K562 (cell line): ENCODE measurements at regions not wholly inside any gene's neighbourhood (a gene's known extent, or its start where the extent isn't known, plus 50 kb on each side); places are given as distances from the start of the nearest gene placed in this dataset.

ENCODE experiments used
- ATAC-seq: fragments of 200-7000 bp; cut with Tn5 transposase; 3 replicates; pipeline ENCODE4 v1.9.1; 2020; ENCODE audit warnings: moderate library complexity
- BruUV-seq: library from RNA; stranded (reverse); fragments of 400-500 nt; replicated peaks from 2 replicates; lab custom pipeline; 2021; lab: Mats Ljungman, UMichigan
- CTCF ChIA-PET: fragments of 300-600 bp; formaldehyde crosslinking; extraction: SDS; loops from one replicate; lab custom pipeline; 2021; ENCODE audit warnings: low intra/inter-chr PET ratio; lab: Yijun Ruan, JAX
- POLR2A ChIA-PET: fragments of 300-600, 350-650 bp; sonication (Branson Sonifier 250); formaldehyde crosslinking; extraction: SDS; loops from one replicate; lab custom pipeline; 2021; ENCODE audit warnings: antibody characterized with exemption, inconsistent platforms; lab: Yijun Ruan, JAX
- DNase-seq, 4 experiments: peaks; one replicate each; pipeline versions ENCODE4 v3.0.0 to v3.0.0-alpha.2; 2011 to 2018; ENCODE audit warnings: low spot score in 3 of 4, mixed read lengths in 3 of 4; ENCODE audit errors: extremely low read depth in 1 of 4
- FAIRE-seq: peaks from 2 replicates; lab custom pipeline; 2011; peaks lifted over from hg19 to GRCh38; lab: Jason Lieb, UNC
- H2AFZ ChIP-seq: 2 replicates; pipeline ENCODE4 v1.6.0; 2011; ENCODE audit warnings: low read depth, low read length, control low read depth, inconsistent platforms
- H3K27ac ChIP-seq: fragments of 200-600 bp; 3 replicates; pipeline ENCODE4 v1.8.0; 2011; ENCODE audit warnings: low read depth, mild to moderate bottlenecking, control low read depth, inconsistent platforms, low read length, moderate library complexity, mixed read lengths; ENCODE audit errors: extremely low read depth
- H3K27me3 ChIP-seq, 2 experiments: fragments of 300-600 bp in 1 of 2; 2 replicates in 1 of 2; 3 replicates in 1 of 2; pipeline versions ENCODE4 v1.6.0 to v1.8.0; 2011; ENCODE audit warnings: inconsistent platforms in 2 of 2, low read length in 2 of 2, mild to moderate bottlenecking in 1 of 2, mixed read lengths in 1 of 2, moderate library complexity in 1 of 2; ENCODE audit not compliant: control insufficient read depth in 2 of 2, insufficient read depth in 2 of 2
- H3K36me3 ChIP-seq: fragments of 300-600 bp; 3 replicates; pipeline ENCODE4 v1.8.0; 2011; ENCODE audit warnings: mild to moderate bottlenecking, low read length, inconsistent platforms; ENCODE audit not compliant: control insufficient read depth, insufficient read depth
- H3K4me1 ChIP-seq, 2 experiments: fragments of 200-600 bp in 1 of 2; replicated peaks in 1 of 2; 2 replicates in 1 of 2; 3 replicates in 1 of 2; pipeline versions ENCODE4 v1.5.1 to v1.8.0; 2011; ENCODE audit warnings: inconsistent platforms in 2 of 2, low read length in 2 of 2, mild to moderate bottlenecking in 1 of 2, mixed read lengths in 1 of 2, moderate library complexity in 1 of 2; ENCODE audit not compliant: control insufficient read depth in 2 of 2, insufficient read depth in 2 of 2
- H3K4me2 ChIP-seq: 2 replicates; pipeline ENCODE4 v1.6.1; 2011; ENCODE audit warnings: low read length, control low read depth, inconsistent platforms, mixed read lengths; ENCODE audit not compliant: insufficient read depth
- H3K4me3 ChIP-seq: fragments of 200-600 bp; sonication (generic), shearing (Covaris generic); 2 replicates; pipeline ENCODE4 v1.5.1; 2016; ENCODE audit warnings: control low read depth, inconsistent platforms
- H3K79me2 ChIP-seq: fragments of 200-600 bp; 3 replicates; pipeline ENCODE4 v1.8.0; 2011; ENCODE audit warnings: low read length, inconsistent platforms; ENCODE audit not compliant: control insufficient read depth, insufficient read depth
- H3K9ac ChIP-seq, 2 experiments: 2 replicates each; pipeline versions ENCODE4 v1.6.0 to v1.6.1; 2011; ENCODE audit warnings: low read depth in 2 of 2, low read length in 2 of 2, control low read depth in 1 of 2, inconsistent platforms in 1 of 2, mild to moderate bottlenecking in 1 of 2, mixed read lengths in 1 of 2; ENCODE audit not compliant: insufficient read depth in 1 of 2
- H3K9me1 ChIP-seq: one replicate; pipeline ENCODE4 v1.6.0; 2011; ENCODE audit warnings: inconsistent platforms, mild to moderate bottlenecking, low read length, moderate library complexity; ENCODE audit not compliant: control insufficient read depth, insufficient read depth
- H3K9me3 ChIP-seq: replicated peaks from 2 replicates; pipeline ENCODE4 v1.5.1; 2011; ENCODE audit warnings: low read depth, low read length, inconsistent platforms; ENCODE audit not compliant: control insufficient read depth, insufficient read depth
- H4K20me1 ChIP-seq: replicated peaks from 2 replicates; pipeline ENCODE4 v1.6.1; 2011; ENCODE audit warnings: low read length, inconsistent platforms, mixed read lengths; ENCODE audit not compliant: control insufficient read depth, insufficient read depth
- FOXJ3 ChIP-seq: sonication (generic); formaldehyde crosslinking; IDR thresholded peaks from 2 replicates; pipeline ENCODE4 v1.4.0; 2020; ENCODE audit warnings: mild to moderate bottlenecking, missing genetic modification reagents
- LEF1 ChIP-seq: fragments of 450-650 bp; IDR thresholded peaks from 2 replicates; pipeline ENCODE4 v1.6.1; 2016; ENCODE audit warnings: mild to moderate bottlenecking
- MBD2 ChIP-seq: sonication (generic); IDR thresholded peaks from 2 replicates; pipeline ENCODE4 v1.6.1; 2016; ENCODE audit warnings: low read depth, borderline replicate concordance
- PHF21A ChIP-seq: fragments of 450-650 bp; IDR thresholded peaks from 2 replicates; pipeline ENCODE4 v1.6.1; 2017; ENCODE audit warnings: low read depth, borderline replicate concordance
- PRDM10 ChIP-seq: fragments of 450-650 bp; IDR thresholded peaks from 2 replicates; pipeline ENCODE4 v1.6.1; 2018; ENCODE audit not compliant: partially characterized antibody
- TRIM24 ChIP-seq, 2 experiments: fragments of 450-650 bp; IDR thresholded peaks; 2 replicates each; pipeline ENCODE4 v1.6.1; 2016
- ZBTB12 ChIP-seq: fragments of 250-450 bp; sonication (Bioruptor Pico); IDR thresholded peaks from 2 replicates; pipeline ENCODE4 v1.4.0; 2020
- ZNF395 ChIP-seq: fragments of 200-800 bp; sonication (Bioruptor generic); IDR thresholded peaks from 2 replicates; pipeline ENCODE4 v1.6.1; 2017; ENCODE audit warnings: missing genetic modification characterization, missing compliant biosample characterization
- ZNF695 ChIP-seq: fragments of 450-650 bp; formaldehyde crosslinking; IDR thresholded peaks from 2 replicates; pipeline ENCODE4 v1.4.0; 2020; ENCODE audit warnings: mild to moderate bottlenecking, moderate library complexity
- WGBS: fragments of 100-300 bp; shearing (Covaris generic); methylation state at CpG from one replicate; pipeline ENCODE4 v1.1.6; 2016; ENCODE audit warnings: low coverage, mixed read lengths; ENCODE audit not compliant: insufficient coverage; ENCODE audit errors: missing lambda C conversion rate; 5-methylcytosine and 5-hydroxymethylcytosine counted together
- in situ Hi-C: fragments of 300-500 bp; cut with MboI; formaldehyde crosslinking; loops from 4 replicates; pipeline ENCODE4 v1.15.0; 2018; ENCODE audit warnings: inconsistent platforms, mixed read lengths
- intact Hi-C: fragments of 100-400 bp; cut with micrococcal nuclease; formaldehyde crosslinking; loops from 2 replicates; pipeline ENCODE4 v1.14.2; 2022

GRCh38 chr4:114211556-114211955 is 232.1 kb upstream of the ARSJ start:
- in situ Hi-C loops (no loop called here), intact Hi-C loops (no loop called here)
- Histone ChIP-seq H3K27ac (no peak overlapping the region), H3K79me2 (no peaks in the 10 kb centered on the region), H3K4me2 (no peak overlapping the region), H3K9me1 (no peaks in the 10 kb centered on the region), H3K9me3 (no peaks in the 10 kb centered on the region), H2AFZ (no peak overlapping the region), H3K27me3 (no peaks in the 10 kb centered on the region), H4K20me1 (no peaks in the 10 kb centered on the region), H3K4me3 (no peak overlapping the region), H3K36me3 (no peaks in the 10 kb centered on the region), H3K9ac (no peak overlapping the region), H3K4me1 (no peaks in the 10 kb centered on the region)
- POLR2A ChIA-PET: no interaction called here
- CTCF ChIA-PET: no interaction called here
- DNase-seq: no peak
- TF ChIP-seq ZBTB12 (CRISPR knock-in tag) (no peak), ZNF695 (no peak), FOXJ3 (CRISPR knock-in tag) (no peak), PRDM10 (no peak), MBD2 (no peak), TRIM24 (IDR thresholded peaks at IDR 0.05) (no peak), LEF1 (no peak), ZNF395 (no peak), PHF21A (no peak)
- FAIRE-seq: no peak
- 0% methylated on average over 3 of the region's 3 CpGs for WGBS
- no peak for ATAC-seq
- BruUV-seq: no TSS peak
